GM21381 (cell line): ENCODE measurements at regions not wholly inside any gene's neighbourhood (a gene's known extent, or its start where the extent isn't known, plus 50 kb on each side); places are given as distances from the start of the nearest gene placed in this dataset.
"Not testable (repeated sequence)": the region's sequence is repeated elsewhere in the genome, so short reads cannot be mapped to it uniquely, and the experiment has no call there.

Source experiments
- ATAC-seq: cut with Tn5 transposase; IDR thresholded peaks from one replicate; pipeline ENCODE4 v1.9.1; 2021; ENCODE audit warnings: mild to moderate bottlenecking, moderate library complexity; ENCODE audit not compliant: unreplicated experiment

GRCh38 chr20:1845163-1845523, 50.1 kb upstream of the SIRPA start:
- no peak for ATAC-seq

GRCh38 chr20:1844325-1845162, 50.7 kb upstream of the SIRPA start:
- ATAC-seq, result peak; percentile 91

GRCh38 chr20:1842281-1842680, 52.9 kb upstream of the SIRPA start:
- ATAC-seq, result no peak

GRCh38 chr20:1841554-1842140, 53.6 kb upstream of the SIRPA start:
- ATAC-seq, result no peak

DNA sequence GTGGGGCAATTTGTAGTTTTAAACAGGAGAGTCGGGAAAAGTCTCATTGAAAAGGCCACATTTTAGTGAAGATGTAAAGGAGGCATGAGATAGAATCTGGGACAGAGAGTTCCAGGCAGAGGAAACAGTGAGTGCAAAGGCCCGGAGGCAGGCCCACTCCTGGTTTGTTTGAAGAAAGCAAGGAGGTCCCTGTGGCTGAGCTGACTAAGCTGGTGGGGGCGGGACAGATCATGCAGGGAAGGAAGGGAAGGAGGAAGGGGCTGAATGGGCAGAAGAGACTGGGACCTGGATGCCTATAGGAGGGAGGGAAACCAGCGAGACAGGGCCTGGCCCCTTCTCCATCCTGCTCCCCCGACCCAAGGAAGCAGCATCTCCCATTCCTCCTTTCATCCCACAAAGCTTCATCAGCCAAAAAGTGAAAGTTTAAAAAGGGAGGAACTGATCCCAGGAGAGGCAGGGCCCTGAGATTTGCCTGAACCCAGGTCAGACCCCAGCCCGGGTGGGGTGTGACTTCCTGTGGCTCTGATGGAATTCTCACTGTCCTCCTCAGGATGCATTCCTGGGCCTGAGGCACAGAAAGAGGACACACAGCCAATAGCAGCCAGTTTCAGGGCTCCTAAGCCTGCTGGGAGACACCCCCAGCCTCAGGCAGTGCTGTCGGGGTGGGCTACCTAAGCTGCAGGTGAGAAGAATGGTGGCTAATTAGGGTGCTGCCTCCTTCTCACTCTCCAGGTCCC, 54.2 kb upstream of the SIRPA start:
- ATAC-seq, result no peak

DNA sequence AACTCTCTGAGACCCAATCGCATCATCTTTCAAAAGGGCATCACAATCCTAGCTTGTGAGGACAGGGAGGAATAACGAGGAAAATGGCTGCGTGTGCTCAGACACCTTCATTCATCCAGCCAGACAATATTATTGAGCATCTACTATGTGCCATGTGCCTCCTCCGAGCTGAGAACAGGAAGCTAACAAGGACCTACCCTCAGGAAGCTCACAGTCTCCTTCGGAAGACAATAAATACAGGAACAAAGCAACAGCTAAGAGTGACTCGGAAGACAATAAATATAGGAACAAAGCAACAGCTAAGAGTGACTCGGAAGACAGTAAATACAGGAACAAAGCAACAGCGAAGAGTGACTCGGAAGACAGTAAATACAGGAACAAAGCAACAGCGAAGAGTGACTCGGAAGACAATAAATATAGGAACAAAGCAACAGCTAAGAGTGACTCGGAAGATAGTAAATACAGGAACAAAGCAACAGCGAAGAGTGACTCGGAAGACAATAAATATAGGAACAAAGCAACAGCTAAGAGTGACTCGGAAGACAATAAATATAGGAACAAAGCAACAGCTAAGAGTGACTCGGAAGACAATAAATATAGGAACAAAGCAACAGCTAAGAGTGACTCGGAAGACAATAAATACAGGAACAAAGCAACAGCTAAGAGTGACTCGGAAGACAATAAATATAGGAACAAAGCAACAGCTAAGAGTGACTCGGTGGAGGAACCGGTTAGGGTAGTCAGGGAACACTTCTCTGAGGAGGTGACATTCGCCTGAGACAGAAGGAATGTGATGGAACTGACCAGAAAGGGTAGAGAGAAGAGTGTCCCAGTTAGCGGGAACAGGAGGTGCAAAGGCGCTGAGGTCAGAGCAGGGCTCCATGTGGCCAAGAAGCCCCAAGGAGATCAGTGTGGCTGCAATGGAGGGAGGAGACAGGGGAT, 55.6 kb upstream of the SIRPA start:
- not testable (repeated sequence) for ATAC-seq

- no peak for ATAC-seq
Measured at GRCh38 chr20:1838556-1839279, 56.5 kb upstream of the SIRPA start.

DNA sequence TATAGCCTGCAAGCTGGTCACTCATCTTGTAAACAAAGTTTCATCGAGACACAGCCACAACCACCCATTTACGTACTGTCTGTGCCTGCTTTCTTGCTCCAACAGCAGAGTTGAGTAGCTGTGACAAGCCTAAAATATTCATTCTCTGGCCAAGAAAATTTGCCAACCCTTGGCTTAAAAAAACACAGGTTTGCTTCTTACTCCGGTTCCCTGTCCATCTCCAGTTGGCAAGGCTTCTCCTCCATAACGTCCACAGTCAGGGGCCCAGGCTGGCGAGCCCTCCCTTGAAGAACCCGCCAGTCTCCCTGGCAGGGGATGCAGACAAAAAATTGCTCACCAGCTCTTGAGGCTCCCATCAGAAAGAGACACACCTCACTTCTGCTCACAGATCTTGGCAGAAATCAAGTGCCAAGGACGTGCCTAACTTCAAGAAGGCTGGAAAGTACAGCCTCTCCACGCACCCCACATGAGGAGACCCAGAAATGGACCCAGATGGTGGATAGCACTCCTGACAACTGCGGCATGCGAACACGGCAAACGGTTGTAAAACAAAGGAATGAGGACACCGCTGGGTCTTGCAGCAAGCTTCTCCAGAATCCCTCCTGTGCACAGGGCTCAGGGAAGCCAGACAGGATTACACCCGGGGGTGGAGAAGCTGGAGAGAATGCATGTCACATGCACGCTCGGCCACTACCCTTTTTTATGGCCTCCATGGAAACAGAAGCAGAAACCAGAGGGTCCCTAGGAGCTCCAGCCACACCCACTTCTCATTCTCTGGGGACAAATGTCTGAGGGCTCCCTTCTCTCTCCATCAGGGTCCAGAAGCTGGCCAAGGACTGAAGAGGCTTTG, 59.8 kb upstream of the SIRPA start:
- ATAC-seq, result no peak

DNA sequence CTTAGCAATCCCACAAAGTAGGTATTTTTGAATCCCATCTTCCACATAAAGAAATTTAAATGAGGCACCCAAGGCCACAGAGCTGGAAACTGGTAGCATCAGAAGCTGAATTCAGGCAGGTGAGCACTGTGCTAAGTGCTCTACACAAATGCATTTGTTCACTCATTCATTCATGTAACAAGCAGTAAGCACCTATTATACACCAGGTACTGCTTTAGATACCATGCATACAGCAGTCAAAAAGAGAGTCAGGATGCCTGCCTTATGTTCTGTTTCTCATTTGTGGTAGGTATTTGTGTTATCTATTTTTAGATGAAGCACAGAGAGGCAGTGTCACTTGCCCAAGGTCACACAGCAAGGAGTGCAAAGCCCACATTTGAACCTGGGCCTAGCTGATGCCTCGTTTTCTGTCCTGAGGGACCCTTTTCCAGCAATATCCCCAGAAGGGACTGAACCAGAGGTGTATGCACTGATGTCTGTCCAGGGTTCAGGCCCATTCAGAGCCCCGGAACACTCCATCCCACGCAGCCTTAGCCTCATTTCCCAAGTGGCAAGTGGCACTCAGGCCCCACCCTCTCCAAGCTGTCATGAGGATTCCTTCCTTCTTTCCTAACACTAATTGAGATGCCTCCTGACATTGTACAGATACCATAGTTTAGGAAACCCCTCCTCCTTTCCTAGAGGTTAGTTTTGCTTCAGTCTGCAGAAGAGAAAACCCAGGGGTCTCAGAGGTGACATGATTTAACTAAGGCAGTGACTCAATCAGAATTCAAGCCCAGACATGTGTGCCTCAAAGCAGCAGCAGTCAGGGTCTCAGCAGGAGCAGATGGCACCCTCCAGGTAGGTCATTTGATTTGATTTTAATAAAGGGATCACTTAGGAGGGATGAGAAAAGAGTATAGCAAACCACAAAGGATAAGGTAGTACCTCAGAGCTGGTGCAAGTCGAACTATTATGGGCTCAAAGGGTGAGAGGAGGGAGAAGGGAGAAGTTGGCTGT, 61.2 kb upstream of the SIRPA start:
- no peak for ATAC-seq

GRCh38 chr20:1833216-1833615, 62.0 kb upstream of the SIRPA start:
- ATAC-seq, result no peak

- no peak for ATAC-seq
Measured at GRCh38 chr20:1832634-1833033, 62.6 kb upstream of the SIRPA start.

DNA sequence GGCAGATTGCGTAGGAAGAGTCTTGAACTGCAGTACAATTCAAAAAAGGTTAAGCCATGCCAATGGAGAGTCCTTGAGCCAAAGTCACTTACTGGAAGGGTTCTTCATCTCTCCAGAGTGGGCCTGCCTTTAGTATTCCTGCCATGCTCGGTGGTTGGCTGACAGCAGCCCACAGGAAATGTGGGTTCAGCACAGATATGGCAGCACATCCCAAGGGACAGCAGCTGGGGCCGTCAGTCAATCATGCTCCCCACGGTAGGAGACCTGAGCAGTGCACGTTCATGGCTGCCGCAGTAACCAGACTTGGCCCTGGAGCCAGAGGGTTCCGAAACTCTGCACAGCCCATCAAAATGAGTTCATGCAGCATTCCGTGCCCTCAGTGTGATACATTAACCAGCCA, 63.6 kb upstream of the SIRPA start:
- no peak for ATAC-seq

DNA sequence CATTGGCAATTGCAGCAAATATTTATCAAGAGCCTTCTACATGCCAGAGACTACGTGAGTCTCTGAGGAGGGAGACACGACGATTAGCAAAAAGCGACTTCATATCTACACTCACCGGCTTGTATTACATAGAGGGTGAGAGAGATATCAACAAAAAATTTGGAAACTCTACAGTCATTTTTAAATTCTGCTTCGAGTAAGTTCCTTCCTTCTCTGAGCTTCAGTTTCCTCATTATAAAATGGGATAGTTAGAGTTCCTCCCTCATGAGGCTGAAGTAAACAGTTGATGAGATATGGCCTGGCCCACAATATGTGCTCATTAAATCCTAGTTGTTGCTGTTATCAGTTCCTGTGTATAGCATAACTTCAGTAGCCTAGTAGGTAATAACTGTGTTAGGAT, 64.1 kb upstream of the SIRPA start:
- no peak for ATAC-seq

- no peak for ATAC-seq
Measured at GRCh38 chr20:1830240-1830639, 65.0 kb upstream of the SIRPA start.

- ATAC-seq, result no peak
Measured at GRCh38 chr20:1829531-1829930, 65.7 kb upstream of the SIRPA start.

GRCh38 chr20:1828786-1829131, 66.4 kb upstream of the SIRPA start:
- no peak for ATAC-seq

- ATAC-seq, result no peak
Measured at GRCh38 chr20:1827974-1828785, 67.0 kb upstream of the SIRPA start.
